Loucy (cell line): ENCODE measurements at regions not wholly inside any gene's neighbourhood (a gene's known extent, or its start where the extent isn't known, plus 50 kb on each side); places are given as distances from the start of the nearest gene placed in this dataset.
A peak's percentile ranks its signal among the peaks of the same experiment; 100 is the strongest.

ENCODE experiments used
- H2AFZ ChIP-seq: fragments of 200-600 bp; sonication (generic); 2 replicates; pipeline ENCODE4 v1.6.0; 2016; ENCODE audit warnings: antibody characterized with exemption, mild to moderate bottlenecking, low read length, moderate library complexity
- H3F3A ChIP-seq: fragments of 200-600 bp; 2 replicates; pipeline ENCODE4 v1.6.0; 2016; ENCODE audit warnings: antibody characterized with exemption, low read depth, mild to moderate bottlenecking
- H3K27me3 ChIP-seq: fragments of 200-600 bp; sonication (generic); 2 replicates; pipeline ENCODE4 v1.6.1; 2014; ENCODE audit warnings: low read length, mild to moderate bottlenecking; ENCODE audit not compliant: insufficient read depth, poor library complexity, severe bottlenecking
- H3K36me3 ChIP-seq: fragments of 200-600 bp; sonication (generic); 2 replicates; pipeline ENCODE4 v1.6.1; 2016; ENCODE audit warnings: low read length; ENCODE audit not compliant: insufficient read depth
- H3K4me1 ChIP-seq: fragments of 200-600 bp; sonication (generic); 2 replicates; pipeline ENCODE4 v1.5.1; 2014; ENCODE audit warnings: low read length, mild to moderate bottlenecking; ENCODE audit not compliant: insufficient read depth, poor library complexity, severe bottlenecking
- H3K4me2 ChIP-seq: fragments of 200-600 bp; sonication (generic); 2 replicates; pipeline ENCODE4 v1.6.0; 2014; ENCODE audit warnings: antibody characterized with exemption, low read length, low read depth, mild to moderate bottlenecking; ENCODE audit not compliant: poor library complexity, severe bottlenecking
- H3K4me3 ChIP-seq: fragments of 200-600 bp; sonication (generic); 2 replicates; pipeline ENCODE4 v1.5.1; 2014; ENCODE audit warnings: low read length, mild to moderate bottlenecking, mixed read lengths; ENCODE audit not compliant: poor library complexity, severe bottlenecking
- H3K79me2 ChIP-seq: fragments of 200-600 bp; sonication (generic); 2 replicates; pipeline ENCODE4 v1.6.1; 2014; ENCODE audit warnings: low read length; ENCODE audit not compliant: insufficient read depth
- H3K9ac ChIP-seq: fragments of 200-600 bp; sonication (generic); 2 replicates; pipeline ENCODE4 v1.6.0; 2014; ENCODE audit warnings: mild to moderate bottlenecking, low read depth, low read length, moderate library complexity; ENCODE audit not compliant: poor library complexity, severe bottlenecking
- H3K9me2 ChIP-seq: fragments of 200-600 bp; sonication (generic); replicated peaks from 2 replicates; pipeline ENCODE4 v1.6.1; 2016; ENCODE audit warnings: low read depth, low read length, mixed read lengths
- H3K9me3 ChIP-seq: fragments of 200-600 bp; sonication (generic); 2 replicates; pipeline ENCODE4 v1.6.1; 2014; ENCODE audit warnings: mild to moderate bottlenecking, antibody characterized with exemption, low read length, low read depth; ENCODE audit not compliant: insufficient read depth
- H4K20me1 ChIP-seq: fragments of 200-600 bp; sonication (generic); 2 replicates; pipeline ENCODE4 v1.6.0; 2014; ENCODE audit warnings: antibody characterized with exemption, low read length, mild to moderate bottlenecking; ENCODE audit not compliant: insufficient read depth, poor library complexity, severe bottlenecking
- CTCF ChIP-seq: fragments of 200-600 bp; sonication (generic); conservative IDR thresholded peaks from 2 replicates; pipeline ENCODE4 v1.5.1; 2014; ENCODE audit warnings: mild to moderate bottlenecking, antibody characterized with exemption, low read length
- EZH2phosphoT487 ChIP-seq: fragments of 200-600 bp; IDR thresholded peaks from 2 replicates; pipeline ENCODE4 v1.6.1; 2018; ENCODE audit warnings: antibody characterized with exemption, mild to moderate bottlenecking, moderate library complexity, borderline replicate concordance

GRCh38 chr18:7516266-7517117 lies 50.6 kb upstream of the PTPRM start:
- Histone ChIP-seq H3K4me2 (peak overlapping the region; percentile 30), H3K79me2 (no peaks in the 10 kb centered on the region), H3F3A (no peaks in the 10 kb centered on the region), H4K20me1 (no peaks in the 10 kb centered on the region), H3K9me3 (no peaks in the 10 kb centered on the region), H3K36me3 (no peaks in the 10 kb centered on the region), H3K9ac (no peak overlapping the region), H3K9me2 (no peaks in the 10 kb centered on the region), H3K4me1 (no peaks in the 10 kb centered on the region), H3K4me3 (no peak overlapping the region), H2AFZ (no peak overlapping the region), H3K27me3 (no peaks in the 10 kb centered on the region)
- TF ChIP-seq CTCF (no peak), EZH2phosphoT487 (no peak)
